ENCODE measurements at regions not wholly inside any gene's neighbourhood (a gene's known extent, or its start where the extent isn't known, plus 50 kb on each side); places are given as distances from the start of the nearest gene placed in this dataset.

DNA sequence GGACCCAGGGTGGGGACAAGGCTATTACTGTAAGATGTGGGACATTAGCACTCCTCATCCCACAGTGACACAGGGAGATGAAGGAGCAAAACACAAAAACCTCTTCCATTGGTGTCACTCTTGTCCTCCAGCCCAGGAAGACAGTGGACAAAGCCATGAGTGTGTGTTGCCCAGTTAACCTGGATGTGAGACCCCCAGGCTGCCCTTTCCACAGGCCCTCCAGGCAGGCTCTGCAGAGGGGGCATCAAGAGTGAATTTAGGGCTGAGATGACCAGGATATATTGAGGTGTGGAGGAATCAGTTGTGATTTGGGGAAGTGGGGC is 111.3 kb downstream of the GGTLC2 start:
- TF ChIP-seq ZFX (IDR thresholded peaks at IDR 0.05; ENCODE audit: borderline replicate concordance), result no peak
- TF ChIP-seq, protein P1, sequence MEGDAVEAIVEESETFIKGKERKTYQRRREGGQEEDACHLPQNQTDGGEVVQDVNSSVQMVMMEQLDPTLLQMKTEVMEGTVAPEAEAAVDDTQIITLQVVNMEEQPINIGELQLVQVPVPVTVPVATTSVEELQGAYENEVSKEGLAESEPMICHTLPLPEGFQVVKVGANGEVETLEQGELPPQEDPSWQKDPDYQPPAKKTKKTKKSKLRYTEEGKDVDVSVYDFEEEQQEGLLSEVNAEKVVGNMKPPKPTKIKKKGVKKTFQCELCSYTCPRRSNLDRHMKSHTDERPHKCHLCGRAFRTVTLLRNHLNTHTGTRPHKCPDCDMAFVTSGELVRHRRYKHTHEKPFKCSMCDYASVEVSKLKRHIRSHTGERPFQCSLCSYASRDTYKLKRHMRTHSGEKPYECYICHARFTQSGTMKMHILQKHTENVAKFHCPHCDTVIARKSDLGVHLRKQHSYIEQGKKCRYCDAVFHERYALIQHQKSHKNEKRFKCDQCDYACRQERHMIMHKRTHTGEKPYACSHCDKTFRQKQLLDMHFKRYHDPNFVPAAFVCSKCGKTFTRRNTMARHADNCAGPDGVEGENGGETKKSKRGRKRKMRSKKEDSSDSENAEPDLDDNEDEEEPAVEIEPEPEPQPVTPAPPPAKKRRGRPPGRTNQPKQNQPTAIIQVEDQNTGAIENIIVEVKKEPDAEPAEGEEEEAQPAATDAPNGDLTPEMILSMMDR (IDR thresholded peaks at IDR 0.05), result no peak
